B cell (primary cell): ENCODE measurements at regions not wholly inside any gene's neighbourhood (a gene's known extent, or its start where the extent isn't known, plus 50 kb on each side); places are given as distances from the start of the nearest gene placed in this dataset.

Source experiments
- EZH2 ChIP-seq: IDR thresholded peaks from 2 replicates; pipeline ENCODE4 v1.6.1; 2012; ENCODE audit warnings: borderline replicate concordance, low read depth, mild to moderate bottlenecking, moderate library complexity, low read length; ENCODE audit not compliant: insufficient read depth, poor library complexity, severe bottlenecking
- TF ChIP-seq, protein P1 (sequence below): fragments of 200-600 bp; IDR thresholded peaks from one replicate; pipeline ENCODE4 v1.8.0; 2022; ENCODE audit warnings: antibody characterized with exemption, mild to moderate bottlenecking

DNA sequence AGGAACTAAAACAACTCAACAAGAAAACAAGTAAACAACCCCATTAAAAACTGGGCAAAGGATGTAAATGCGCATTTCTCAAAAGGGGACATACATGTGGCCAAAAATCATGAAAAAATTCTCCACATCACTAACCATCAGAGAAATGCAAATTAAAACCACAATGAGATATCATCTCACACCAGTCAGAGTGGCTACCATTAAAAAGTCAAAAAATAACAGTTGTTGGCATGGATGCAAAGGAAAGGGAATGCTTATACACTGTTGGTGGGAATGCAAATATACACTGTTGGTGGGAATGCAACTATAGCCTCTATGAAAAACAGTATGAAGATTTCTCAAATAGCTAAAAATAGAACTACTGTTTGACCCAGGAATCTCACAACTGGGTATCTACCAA, 60.0 kb upstream of the LANCL2 start:
- no peak for TF ChIP-seq EZH2
- TF ChIP-seq, protein P1, sequence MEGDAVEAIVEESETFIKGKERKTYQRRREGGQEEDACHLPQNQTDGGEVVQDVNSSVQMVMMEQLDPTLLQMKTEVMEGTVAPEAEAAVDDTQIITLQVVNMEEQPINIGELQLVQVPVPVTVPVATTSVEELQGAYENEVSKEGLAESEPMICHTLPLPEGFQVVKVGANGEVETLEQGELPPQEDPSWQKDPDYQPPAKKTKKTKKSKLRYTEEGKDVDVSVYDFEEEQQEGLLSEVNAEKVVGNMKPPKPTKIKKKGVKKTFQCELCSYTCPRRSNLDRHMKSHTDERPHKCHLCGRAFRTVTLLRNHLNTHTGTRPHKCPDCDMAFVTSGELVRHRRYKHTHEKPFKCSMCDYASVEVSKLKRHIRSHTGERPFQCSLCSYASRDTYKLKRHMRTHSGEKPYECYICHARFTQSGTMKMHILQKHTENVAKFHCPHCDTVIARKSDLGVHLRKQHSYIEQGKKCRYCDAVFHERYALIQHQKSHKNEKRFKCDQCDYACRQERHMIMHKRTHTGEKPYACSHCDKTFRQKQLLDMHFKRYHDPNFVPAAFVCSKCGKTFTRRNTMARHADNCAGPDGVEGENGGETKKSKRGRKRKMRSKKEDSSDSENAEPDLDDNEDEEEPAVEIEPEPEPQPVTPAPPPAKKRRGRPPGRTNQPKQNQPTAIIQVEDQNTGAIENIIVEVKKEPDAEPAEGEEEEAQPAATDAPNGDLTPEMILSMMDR = no peak
